Ascending aorta (tissue), 2 donors: ENCODE measurements at regions not wholly inside any gene's neighbourhood (a gene's known extent, or its start where the extent isn't known, plus 50 kb on each side); places are given as distances from the start of the nearest gene placed in this dataset.

Experiments
- DNase-seq, 2 donors: peaks; one replicate each; pipeline ENCODE4 v3.0.0-alpha.2; 2019; ENCODE audit warnings: low spot score in 2 of 2
- H3K27ac ChIP-seq, 2 donors: fragments of 200-600 bp; sonication (generic); one replicate each; pipeline ENCODE4 v1.5.1; 2016 to 2017; ENCODE audit warnings: mild to moderate bottlenecking in 1 of 2
- H3K27me3 ChIP-seq: fragments of 200-600 bp; sonication (generic); one replicate; pipeline ENCODE4 v1.5.1; 2017
- H3K36me3 ChIP-seq, 2 donors: fragments of 200-600 bp; sonication (generic); one replicate each; pipeline ENCODE4 v1.5.1; 2016
- H3K4me1 ChIP-seq, 2 donors: fragments of 200-600 bp; sonication (generic); one replicate each; pipeline ENCODE4 v1.5.1; 2016 to 2017; ENCODE audit warnings: mild to moderate bottlenecking in 1 of 2
- H3K4me3 ChIP-seq, 2 donors: fragments of 200-600 bp; sonication (generic); one replicate each; pipeline ENCODE4 v1.5.1; 2016 to 2017; ENCODE audit warnings: mild to moderate bottlenecking in 1 of 2
- H3K9me3 ChIP-seq, 2 donors: fragments of 200-600 bp; sonication (generic); one replicate each; pipeline ENCODE4 v1.5.1; 2016
- intact Hi-C: fragments of 100-400 bp; cut with DNase I; formaldehyde crosslinking; loops from one replicate; pipeline ENCODE4 v1.15.1; 2023
- TF ChIP-seq, protein P1 (sequence below), 3 experiments: fragments of 200-600 bp in 2 of 3; fragments of 450-650 bp in 1 of 3; sonication (generic) in 2 of 3; IDR thresholded peaks; one replicate each; pipeline ENCODE4 v1.5.1; 2016 to 2019; ENCODE audit warnings: antibody characterized with exemption in 3 of 3, mild to moderate bottlenecking in 1 of 3, moderate library complexity in 1 of 3

DNA sequence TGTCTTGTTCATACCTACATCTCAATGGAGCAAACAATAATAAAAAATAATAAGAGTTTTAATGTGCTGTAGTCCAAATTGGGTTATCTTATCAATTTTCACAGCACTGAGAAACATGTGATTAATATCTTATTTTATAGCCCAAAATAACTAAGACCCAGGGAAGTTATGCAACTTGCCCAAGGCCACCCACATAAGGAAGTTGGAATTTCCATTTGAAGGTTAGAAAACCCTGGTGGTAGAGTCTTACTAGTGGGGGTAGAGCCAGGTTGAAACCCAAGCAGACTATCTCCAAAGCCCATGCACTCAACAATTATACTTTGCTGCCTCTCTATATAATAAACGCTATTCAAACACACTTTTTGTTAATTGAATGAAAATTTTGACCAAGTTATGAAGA lies 270.0 kb upstream of the CAND1 start:
- no peaks in the 10 kb centered on the region for H3K27me3 ChIP-seq
- TF ChIP-seq, protein P1, sequence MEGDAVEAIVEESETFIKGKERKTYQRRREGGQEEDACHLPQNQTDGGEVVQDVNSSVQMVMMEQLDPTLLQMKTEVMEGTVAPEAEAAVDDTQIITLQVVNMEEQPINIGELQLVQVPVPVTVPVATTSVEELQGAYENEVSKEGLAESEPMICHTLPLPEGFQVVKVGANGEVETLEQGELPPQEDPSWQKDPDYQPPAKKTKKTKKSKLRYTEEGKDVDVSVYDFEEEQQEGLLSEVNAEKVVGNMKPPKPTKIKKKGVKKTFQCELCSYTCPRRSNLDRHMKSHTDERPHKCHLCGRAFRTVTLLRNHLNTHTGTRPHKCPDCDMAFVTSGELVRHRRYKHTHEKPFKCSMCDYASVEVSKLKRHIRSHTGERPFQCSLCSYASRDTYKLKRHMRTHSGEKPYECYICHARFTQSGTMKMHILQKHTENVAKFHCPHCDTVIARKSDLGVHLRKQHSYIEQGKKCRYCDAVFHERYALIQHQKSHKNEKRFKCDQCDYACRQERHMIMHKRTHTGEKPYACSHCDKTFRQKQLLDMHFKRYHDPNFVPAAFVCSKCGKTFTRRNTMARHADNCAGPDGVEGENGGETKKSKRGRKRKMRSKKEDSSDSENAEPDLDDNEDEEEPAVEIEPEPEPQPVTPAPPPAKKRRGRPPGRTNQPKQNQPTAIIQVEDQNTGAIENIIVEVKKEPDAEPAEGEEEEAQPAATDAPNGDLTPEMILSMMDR (IDR thresholded peaks at IDR 0.05), result no peak
- DNase-seq, result no peak
- no peaks in the 10 kb centered on the region for H3K4me1 ChIP-seq
- intact Hi-C loops, result no loop called here
- H3K27ac ChIP-seq, result no peak overlapping the region
- no peaks in the 10 kb centered on the region for H3K9me3 ChIP-seq
- H3K4me3 ChIP-seq, result no peak overlapping the region
- H3K36me3 ChIP-seq, result no peaks in the 10 kb centered on the region

DNA sequence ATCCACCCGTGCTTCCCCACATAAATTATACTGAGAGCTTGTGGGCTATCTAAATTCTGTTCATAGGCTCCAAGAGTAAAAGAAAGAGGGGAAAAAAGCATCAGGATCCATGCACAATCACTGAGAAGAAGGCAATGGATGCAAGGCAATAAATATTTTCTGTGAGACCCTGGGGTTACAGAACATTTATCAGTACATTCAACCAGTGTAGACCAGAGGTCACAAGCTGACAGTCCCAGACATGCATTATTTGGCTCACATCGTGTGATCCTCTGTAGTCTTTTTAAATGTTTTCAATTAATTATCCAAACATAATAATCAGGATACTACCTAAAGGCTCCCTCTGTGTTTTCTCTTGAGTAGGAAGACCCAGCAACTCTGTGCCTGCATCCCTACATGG lies 267.9 kb upstream of the CAND1 start:
- Histone ChIP-seq H3K9me3 (no peaks in the 10 kb centered on the region), H3K27me3 (no peaks in the 10 kb centered on the region), H3K27ac (no peak overlapping the region), H3K36me3 (no peaks in the 10 kb centered on the region), H3K4me3 (no peak overlapping the region), H3K4me1 (no peaks in the 10 kb centered on the region)
- TF ChIP-seq, protein P1 (IDR thresholded peaks at IDR 0.05), result no peak
- DNase-seq, result no peak
- intact Hi-C loops, result no loop called here

DNA sequence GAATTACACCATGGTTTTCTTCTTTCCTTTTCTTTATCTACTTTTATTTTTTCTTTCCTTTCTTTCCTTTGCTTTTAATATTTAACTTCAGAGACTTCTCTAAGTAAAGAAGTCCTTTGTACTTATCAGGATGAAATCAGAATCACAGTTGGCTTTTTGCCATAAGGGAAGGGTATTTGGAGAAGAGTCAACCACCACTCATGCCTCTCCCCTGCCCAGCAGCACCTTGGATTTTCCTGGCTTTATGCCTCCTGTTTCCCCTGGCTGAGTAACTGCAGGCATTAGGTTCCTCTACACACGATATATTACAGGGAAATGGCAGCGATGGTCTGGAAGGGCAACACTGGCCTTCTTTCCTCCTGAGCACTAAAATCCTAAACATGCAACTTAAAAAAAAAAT lies 266.4 kb upstream of the CAND1 start:
- intact Hi-C loops, result no loop called here
- DNase-seq, result no peak
- Histone ChIP-seq H3K4me3 (no peak overlapping the region), H3K9me3 (no peaks in the 10 kb centered on the region), H3K36me3 (no peaks in the 10 kb centered on the region), H3K4me1 (no peaks in the 10 kb centered on the region), H3K27ac (no peak overlapping the region), H3K27me3 (no peaks in the 10 kb centered on the region)
- TF ChIP-seq, protein P1 (IDR thresholded peaks at IDR 0.05), result no peak

DNA sequence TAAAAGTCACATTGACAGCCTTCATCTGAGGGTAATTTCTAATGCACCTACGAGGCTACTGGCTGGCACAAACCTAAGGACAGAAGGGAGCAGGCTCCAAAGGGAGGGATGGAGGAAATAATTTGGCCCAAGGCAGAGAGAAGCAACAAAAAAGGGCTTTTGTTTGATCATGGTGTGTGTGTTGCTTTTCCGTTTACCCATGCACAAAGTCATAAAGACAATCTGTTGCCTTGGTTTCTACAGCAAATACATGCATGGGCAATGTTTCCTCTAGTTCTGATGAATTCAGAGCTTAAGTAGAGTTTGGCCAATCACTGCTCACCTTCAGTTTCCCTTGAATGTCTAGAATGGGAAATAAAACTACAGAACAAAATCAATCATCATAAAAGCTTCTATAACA lies 262.5 kb upstream of the CAND1 start:
- Histone ChIP-seq H3K4me1 (no peaks in the 10 kb centered on the region), H3K9me3 (no peaks in the 10 kb centered on the region), H3K27ac (no peak overlapping the region), H3K36me3 (no peaks in the 10 kb centered on the region), H3K4me3 (no peak overlapping the region), H3K27me3 (no peaks in the 10 kb centered on the region)
- TF ChIP-seq, protein P1 (IDR thresholded peaks at IDR 0.05), result no peak
- DNase-seq, result no peak
- intact Hi-C loops, result no loop called here

DNA sequence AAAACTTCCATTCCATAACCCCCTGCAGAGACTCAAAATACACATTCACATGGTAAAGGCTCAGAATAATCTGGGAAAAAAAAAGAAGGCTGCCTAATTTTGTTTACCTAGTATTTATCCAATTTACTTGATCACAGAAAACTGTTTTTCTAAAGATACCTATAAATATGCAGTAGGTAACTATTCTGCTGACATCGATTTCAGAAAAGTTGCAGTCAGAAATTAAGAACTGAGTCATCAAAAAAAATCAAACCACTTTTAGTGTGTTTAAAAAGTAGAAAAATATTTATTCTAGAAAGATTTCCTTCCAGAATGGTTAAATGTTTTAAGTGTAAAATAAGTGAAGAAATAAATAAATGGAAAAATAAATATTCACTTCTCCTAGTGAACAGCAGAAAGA lies 254.5 kb upstream of the CAND1 start:
- no peak for DNase-seq
- no peaks in the 10 kb centered on the region for H3K9me3 ChIP-seq
- no peaks in the 10 kb centered on the region for H3K36me3 ChIP-seq
- H3K4me1 ChIP-seq, result no peaks in the 10 kb centered on the region
- TF ChIP-seq, protein P1 (IDR thresholded peaks at IDR 0.05), result no peak
- intact Hi-C loops, result no loop called here
- H3K27me3 ChIP-seq, result no peaks in the 10 kb centered on the region
- no peak overlapping the region for H3K27ac ChIP-seq
- no peak overlapping the region for H3K4me3 ChIP-seq

DNA sequence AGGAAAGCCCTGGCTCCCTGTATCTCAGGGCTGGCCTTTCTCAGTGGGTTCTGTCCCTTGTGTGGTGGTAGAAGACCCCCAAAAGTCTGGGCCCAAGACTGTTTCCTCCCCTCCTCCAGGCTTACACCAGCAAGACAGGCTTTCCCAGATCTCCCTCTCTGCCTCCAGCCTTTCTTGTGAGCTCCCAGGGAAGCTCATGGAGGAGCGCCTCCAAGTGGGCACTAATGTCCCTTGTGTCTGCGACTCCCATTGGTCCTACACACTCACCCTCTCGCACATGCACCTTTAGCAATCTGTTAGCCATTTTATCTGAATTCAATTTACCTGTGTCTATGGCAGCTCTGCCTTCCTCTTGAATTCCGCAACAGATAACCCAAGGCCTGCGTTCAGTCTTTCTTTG lies 251.1 kb upstream of the CAND1 start:
- TF ChIP-seq, protein P1 (IDR thresholded peaks at IDR 0.05), result no peak
- Histone ChIP-seq H3K27me3 (no peaks in the 10 kb centered on the region), H3K9me3 (no peaks in the 10 kb centered on the region), H3K4me3 (no peak overlapping the region), H3K27ac (no peak overlapping the region), H3K36me3 (no peaks in the 10 kb centered on the region), H3K4me1 (no peaks in the 10 kb centered on the region)
- no peak for DNase-seq
- intact Hi-C loops, result no loop called here
